Neural crest cell (in vitro differentiated cells): ENCODE measurements at regions not wholly inside any gene's neighbourhood (a gene's known extent, or its start where the extent isn't known, plus 50 kb on each side); places are given as distances from the start of the nearest gene placed in this dataset.

Experiments
- DNase-seq: peaks from one replicate; pipeline ENCODE4 v3.0.0; 2021; ENCODE audit warnings: low read depth, mixed read lengths, low spot score
- H3K27ac Mint-ChIP-seq: one replicate; pipeline ENCODE4 v1.8.0; 2021; ENCODE audit warnings: mild to moderate bottlenecking, mixed read lengths; ENCODE audit not compliant: unreplicated experiment
- H3K27me3 Mint-ChIP-seq: 2 replicates; pipeline ENCODE4 v1.8.0; 2021; ENCODE audit warnings: low read depth, mild to moderate bottlenecking, mixed read lengths
- H3K36me3 Mint-ChIP-seq: 2 replicates; pipeline ENCODE4 v1.8.0; 2021; ENCODE audit warnings: low read depth, mild to moderate bottlenecking, mixed read lengths
- H3K4me1 Mint-ChIP-seq: 2 replicates; pipeline ENCODE4 v1.8.0; 2021; ENCODE audit warnings: mixed read lengths
- H3K4me3 Mint-ChIP-seq: one replicate; pipeline ENCODE4 v1.8.0; 2021; ENCODE audit warnings: mild to moderate bottlenecking, mixed read lengths
- H3K9me3 Mint-ChIP-seq: 2 replicates; pipeline ENCODE4 v1.8.0; 2021; ENCODE audit warnings: mixed read lengths
- TF ChIP-seq, protein P1 (sequence below): fragments of 200-600 bp; sonication (generic); conservative IDR thresholded peaks from 2 replicates; pipeline ENCODE4 v1.5.0; 2021; ENCODE audit warnings: antibody characterized with exemption, mild to moderate bottlenecking

DNA sequence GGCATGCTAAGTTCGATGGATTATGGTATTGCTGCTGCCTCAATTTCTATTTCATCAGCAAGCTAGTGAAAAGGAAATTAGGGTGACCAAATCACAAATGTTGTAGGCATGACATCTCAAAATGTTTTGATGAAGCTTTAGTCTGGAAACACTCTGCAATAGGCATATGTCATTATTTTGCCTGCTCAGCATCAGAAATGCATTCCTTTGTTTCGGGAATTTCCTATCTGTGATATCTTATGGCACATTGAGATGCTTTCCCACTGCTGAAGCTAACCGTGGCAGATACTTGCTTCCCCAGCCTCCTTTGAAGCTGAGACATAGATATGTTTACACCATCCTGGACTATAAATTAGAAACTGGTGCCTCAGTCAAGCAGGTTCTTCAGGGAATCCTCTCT lies 119.7 kb downstream of the CDC42EP3 start:
- H3K36me3 Mint-ChIP-seq = no peaks in the 10 kb centered on the region

DNA sequence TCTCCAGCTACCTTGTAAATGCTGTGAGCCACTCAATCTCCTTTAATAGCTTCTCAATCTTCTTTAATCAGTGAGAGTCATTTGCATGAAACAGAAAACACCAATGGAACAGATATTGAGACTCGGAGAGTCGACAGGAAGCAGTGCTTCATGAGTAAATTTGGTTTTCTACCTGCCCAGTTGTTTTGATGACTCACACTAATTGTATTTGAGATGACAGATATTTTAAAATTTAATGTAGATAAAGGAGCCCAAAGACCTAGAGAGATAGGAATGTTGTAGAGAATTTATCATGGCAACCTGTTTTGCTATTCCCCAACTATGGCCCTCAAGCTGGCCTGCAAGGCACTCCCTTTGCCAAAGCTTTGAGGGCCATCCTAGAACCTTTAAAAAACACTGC lies 119.1 kb downstream of the CDC42EP3 start:
- no peaks in the 10 kb centered on the region for H3K36me3 Mint-ChIP-seq
- H3K9me3 Mint-ChIP-seq = peaks cover 2% of the 10 kb centered on the region
- H3K4me3 Mint-ChIP-seq = no peak overlapping the region
- H3K27me3 Mint-ChIP-seq = no peaks in the 10 kb centered on the region
- DNase-seq = no peak
- no peaks in the 10 kb centered on the region for H3K4me1 Mint-ChIP-seq
- TF ChIP-seq, protein P1, sequence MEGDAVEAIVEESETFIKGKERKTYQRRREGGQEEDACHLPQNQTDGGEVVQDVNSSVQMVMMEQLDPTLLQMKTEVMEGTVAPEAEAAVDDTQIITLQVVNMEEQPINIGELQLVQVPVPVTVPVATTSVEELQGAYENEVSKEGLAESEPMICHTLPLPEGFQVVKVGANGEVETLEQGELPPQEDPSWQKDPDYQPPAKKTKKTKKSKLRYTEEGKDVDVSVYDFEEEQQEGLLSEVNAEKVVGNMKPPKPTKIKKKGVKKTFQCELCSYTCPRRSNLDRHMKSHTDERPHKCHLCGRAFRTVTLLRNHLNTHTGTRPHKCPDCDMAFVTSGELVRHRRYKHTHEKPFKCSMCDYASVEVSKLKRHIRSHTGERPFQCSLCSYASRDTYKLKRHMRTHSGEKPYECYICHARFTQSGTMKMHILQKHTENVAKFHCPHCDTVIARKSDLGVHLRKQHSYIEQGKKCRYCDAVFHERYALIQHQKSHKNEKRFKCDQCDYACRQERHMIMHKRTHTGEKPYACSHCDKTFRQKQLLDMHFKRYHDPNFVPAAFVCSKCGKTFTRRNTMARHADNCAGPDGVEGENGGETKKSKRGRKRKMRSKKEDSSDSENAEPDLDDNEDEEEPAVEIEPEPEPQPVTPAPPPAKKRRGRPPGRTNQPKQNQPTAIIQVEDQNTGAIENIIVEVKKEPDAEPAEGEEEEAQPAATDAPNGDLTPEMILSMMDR = no peak
- H3K27ac Mint-ChIP-seq = no peak overlapping the region

More for the DNA sequence above, 119.7 kb downstream of the CDC42EP3 start:
- Mint-ChIP-seq H3K27ac (no peak overlapping the region), H3K4me3 (no peak overlapping the region), H3K4me1 (no peaks in the 10 kb centered on the region), H3K27me3 (no peaks in the 10 kb centered on the region), H3K9me3 (peaks cover 2% of the 10 kb centered on the region)
- DNase-seq = no peak
- TF ChIP-seq, protein P1 = no peak

DNA sequence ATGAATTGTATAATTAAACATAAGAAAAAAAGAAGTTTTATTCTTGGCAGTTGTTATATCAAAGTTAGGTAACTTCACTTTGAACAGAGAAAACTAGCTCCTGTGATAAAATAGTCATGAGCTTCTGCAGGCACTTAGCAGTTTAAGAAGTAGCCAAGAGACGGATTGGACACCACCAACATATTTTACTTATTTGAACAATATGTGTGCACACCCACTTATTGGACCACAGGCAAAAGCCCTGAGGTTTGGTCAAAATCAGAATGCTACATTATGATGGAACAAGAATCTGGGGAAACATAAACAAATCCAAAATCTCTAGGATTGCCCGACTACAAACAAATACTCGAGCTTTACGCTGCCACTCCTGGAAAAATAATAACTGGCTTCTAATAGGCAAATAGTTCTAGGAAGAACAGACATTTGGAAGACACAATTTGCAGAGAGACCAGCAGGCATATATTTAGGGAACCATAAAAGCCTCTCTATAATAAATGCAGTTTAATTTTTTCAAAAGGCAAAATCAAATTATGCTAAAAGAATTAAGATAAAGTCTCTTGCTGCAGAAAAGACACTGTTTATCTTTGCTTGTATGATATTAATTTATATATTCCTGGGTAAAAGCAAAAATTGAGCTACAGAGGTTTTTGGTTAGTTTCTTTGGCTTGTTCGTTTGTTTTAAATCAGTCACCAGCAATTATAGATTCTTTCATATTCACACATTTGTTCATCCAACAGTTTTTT lies 117.9 kb downstream of the CDC42EP3 start:
- Mint-ChIP-seq H3K27ac (no peak overlapping the region), H3K9me3 (peaks cover 2% of the 10 kb centered on the region), H3K4me3 (no peak overlapping the region), H3K27me3 (no peaks in the 10 kb centered on the region), H3K36me3 (no peaks in the 10 kb centered on the region), H3K4me1 (no peaks in the 10 kb centered on the region)
- DNase-seq = no peak
- TF ChIP-seq, protein P1 = no peak

DNA sequence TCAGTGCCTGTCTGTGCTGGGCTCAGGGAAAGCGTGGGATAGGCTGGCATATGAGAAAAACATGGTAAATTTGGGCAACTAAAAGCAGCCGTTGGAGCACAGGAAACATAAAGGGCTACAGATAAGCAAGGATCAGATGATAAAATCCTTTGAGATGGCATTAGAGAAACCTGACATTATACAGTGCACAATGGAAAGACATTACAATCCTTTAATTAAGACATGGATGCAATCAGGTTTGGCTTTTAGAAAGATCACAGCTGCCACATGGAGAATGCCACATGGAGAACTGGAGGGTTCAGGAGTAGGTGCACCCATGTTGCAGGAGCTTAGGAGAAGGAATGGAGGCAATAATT lies 117.3 kb downstream of the CDC42EP3 start:
- TF ChIP-seq, protein P1 = no peak
- H3K4me1 Mint-ChIP-seq = no peaks in the 10 kb centered on the region
- DNase-seq = no peak
- no peak overlapping the region for H3K27ac Mint-ChIP-seq
- no peak overlapping the region for H3K4me3 Mint-ChIP-seq
- H3K36me3 Mint-ChIP-seq = no peaks in the 10 kb centered on the region
- peaks cover 2% of the 10 kb centered on the region for H3K9me3 Mint-ChIP-seq
- H3K27me3 Mint-ChIP-seq = no peaks in the 10 kb centered on the region

DNA sequence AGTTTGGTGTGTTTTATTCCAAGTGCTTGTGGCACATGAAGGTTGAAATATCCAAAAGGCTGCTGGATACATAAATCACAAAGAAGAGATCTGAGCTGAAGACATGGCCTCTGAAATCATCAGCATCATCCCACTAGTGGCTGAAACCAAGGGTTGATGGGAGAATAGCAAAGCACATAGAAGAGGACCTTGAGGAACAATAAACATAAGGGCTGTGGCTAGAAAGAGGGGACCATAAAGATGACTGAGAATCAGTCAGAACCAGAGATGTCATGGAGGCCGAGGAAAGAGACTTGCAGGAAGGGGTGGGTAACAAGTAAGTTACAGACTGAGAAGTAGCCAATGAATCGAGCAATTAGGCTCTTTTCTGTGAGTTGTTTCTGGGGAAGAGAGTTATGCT lies 116.8 kb downstream of the CDC42EP3 start:
- TF ChIP-seq, protein P1 = no peak
- H3K9me3 Mint-ChIP-seq = peaks cover 2% of the 10 kb centered on the region
- no peak overlapping the region for H3K27ac Mint-ChIP-seq
- no peaks in the 10 kb centered on the region for H3K27me3 Mint-ChIP-seq
- H3K4me3 Mint-ChIP-seq = no peak overlapping the region
- no peaks in the 10 kb centered on the region for H3K4me1 Mint-ChIP-seq
- no peak for DNase-seq
- H3K36me3 Mint-ChIP-seq = no peaks in the 10 kb centered on the region
